RCC 7860 (cell line): ENCODE measurements at regions not wholly inside any gene's neighbourhood (a gene's known extent, or its start where the extent isn't known, plus 50 kb on each side); places are given as distances from the start of the nearest gene placed in this dataset.
"Not testable (repeated sequence)": the region's sequence is repeated elsewhere in the genome, so short reads cannot be mapped to it uniquely, and the experiment has no call there.

Experiments
- DNase-seq: peaks from one replicate; pipeline ENCODE4 v3.0.0-alpha.2; 2015; ENCODE audit warnings: low spot score
- FAIRE-seq: peaks from 2 replicates; lab custom pipeline; 2012; peaks lifted over from hg19 to GRCh38; lab: Jason Lieb, UNC

GRCh38 chr18:77369644-77370043, 120.0 kb downstream of the GALR1 start:
- FAIRE-seq (no peak), DNase-seq (no peak)

GRCh38 chr18:77373730-77374445, 124.2 kb downstream of the GALR1 start:
- FAIRE-seq, result no peak
- DNase-seq, result no peak

GRCh38 chr18:77374446-77374805, 124.8 kb downstream of the GALR1 start:
- FAIRE-seq (no peak), DNase-seq (no peak)

- DNase-seq (no peak), FAIRE-seq (no peak)
Measured at GRCh38 chr18:77376043-77376732, 126.5 kb downstream of the GALR1 start.

GRCh38 chr18:77376733-77377094, 127.1 kb downstream of the GALR1 start:
- FAIRE-seq (no peak), DNase-seq (no peak)

- FAIRE-seq (no peak), DNase-seq (no peak)
Measured at GRCh38 chr18:77377813-77378212, 128.2 kb downstream of the GALR1 start.

GRCh38 chr18:77379976-77380509, 130.4 kb downstream of the GALR1 start:
- no peak for DNase-seq
- FAIRE-seq, result no peak

- no peak for FAIRE-seq
- DNase-seq, result no peak
Measured at GRCh38 chr18:77380695-77381094, 131.0 kb downstream of the GALR1 start.

- no peak for FAIRE-seq
Measured at GRCh38 chr18:77392321-77392720, 142.7 kb downstream of the GALR1 start.

GRCh38 chr18:77393519-77393918, 143.9 kb downstream of the GALR1 start:
- DNase-seq (no peak), FAIRE-seq (no peak)

More at GRCh38 chr18:77392321-77392720, 142.7 kb downstream of the GALR1 start:
- no peak for DNase-seq

- DNase-seq (no peak), FAIRE-seq (no peak)
Measured at GRCh38 chr18:77395953-77396352, 146.3 kb downstream of the GALR1 start.

- FAIRE-seq (no peak), DNase-seq (no peak)
Measured at GRCh38 chr18:77397056-77397455, 147.4 kb downstream of the GALR1 start.

GRCh38 chr18:77397617-77398016, 148.0 kb downstream of the GALR1 start:
- DNase-seq, result no peak
- FAIRE-seq, result no peak

GRCh38 chr18:77400561-77400960, 150.9 kb downstream of the GALR1 start:
- FAIRE-seq, result no peak
- no peak for DNase-seq

- DNase-seq (no peak), FAIRE-seq (no peak)
Measured at GRCh38 chr18:77401173-77401572, 151.5 kb downstream of the GALR1 start.

GRCh38 chr18:77403969-77404535, 154.4 kb downstream of the GALR1 start:
- DNase-seq (no peak), FAIRE-seq (no peak)

GRCh38 chr18:77405096-77405495, 155.4 kb downstream of the GALR1 start:
- FAIRE-seq, result no peak
- no peak for DNase-seq

GRCh38 chr18:77407733-77408132, 158.1 kb downstream of the GALR1 start:
- no peak for FAIRE-seq
- no peak for DNase-seq

GRCh38 chr18:77421546-77421945, 171.9 kb downstream of the GALR1 start:
- FAIRE-seq, result not testable (repeated sequence)

GRCh38 chr18:77422974-77423867, 173.6 kb downstream of the GALR1 start:
- DNase-seq (no peak), FAIRE-seq (no peak)

More at GRCh38 chr18:77421546-77421945, 171.9 kb downstream of the GALR1 start:
- DNase-seq, result not testable (repeated sequence)

- no peak for FAIRE-seq
- no peak for DNase-seq
Measured at GRCh38 chr18:77433076-77433475, 183.4 kb downstream of the GALR1 start.
